Trophoblast cell (in vitro differentiated cells and primary cell): ENCODE measurements at regions not wholly inside any gene's neighbourhood (a gene's known extent, or its start where the extent isn't known, plus 50 kb on each side); places are given as distances from the start of the nearest gene placed in this dataset.

ENCODE experiments used
- DNase-seq, 2 donors: peaks; one replicate each; pipeline ENCODE4 v3.0.0-alpha.2; 2016
- H2AFZ ChIP-seq: 2 replicates; pipeline ENCODE4 v1.6.1; 2013; ENCODE audit warnings: low read length, moderate library complexity, mild to moderate bottlenecking; ENCODE audit not compliant: insufficient read depth, poor library complexity
- H2AK5ac ChIP-seq: 2 replicates; pipeline ENCODE4 v1.6.1; 2013; ENCODE audit warnings: mild to moderate bottlenecking, low read length
- H2BK120ac ChIP-seq: 2 replicates; pipeline ENCODE4 v1.6.1; 2013; ENCODE audit warnings: low read length, mild to moderate bottlenecking, moderate library complexity; ENCODE audit not compliant: insufficient read depth, poor library complexity
- H2BK12ac ChIP-seq: 2 replicates; pipeline ENCODE4 v1.6.1; 2013; ENCODE audit warnings: mild to moderate bottlenecking, low read length, moderate library complexity
- H2BK5ac ChIP-seq: 2 replicates; pipeline ENCODE4 v1.6.1; 2013; ENCODE audit warnings: low read length, low read depth, moderate library complexity, mild to moderate bottlenecking; ENCODE audit not compliant: poor library complexity
- H3K14ac ChIP-seq: 2 replicates; pipeline ENCODE4 v1.6.1; 2013; ENCODE audit warnings: mild to moderate bottlenecking, low read length
- H3K18ac ChIP-seq: 2 replicates; pipeline ENCODE4 v1.6.1; 2013; ENCODE audit warnings: mild to moderate bottlenecking, low read length
- H3K23ac ChIP-seq: 2 replicates; pipeline ENCODE4 v1.6.1; 2013; ENCODE audit warnings: low read length
- H3K27ac ChIP-seq: 2 replicates; pipeline ENCODE4 v1.5.1; 2013; ENCODE audit warnings: low read depth, mild to moderate bottlenecking, inconsistent platforms, low read length, moderate library complexity
- H3K27me3 ChIP-seq: 2 replicates; pipeline ENCODE4 v1.6.1; 2013; ENCODE audit warnings: inconsistent platforms, mild to moderate bottlenecking, low read length, moderate library complexity; ENCODE audit not compliant: insufficient read depth
- H3K36me3 ChIP-seq, 2 experiments: 1 replicate in 1 of 2; 2 replicates in 1 of 2; pipeline ENCODE4 v1.6.1; 2013; ENCODE audit warnings: low read length in 2 of 2, mild to moderate bottlenecking in 2 of 2, moderate library complexity in 1 of 2; ENCODE audit not compliant: insufficient read depth in 2 of 2, control insufficient read depth in 1 of 2
- H3K4ac ChIP-seq: 2 replicates; pipeline ENCODE4 v1.6.1; 2013; ENCODE audit warnings: low read depth, mild to moderate bottlenecking, low read length, moderate library complexity
- H3K4me1 ChIP-seq, 2 experiments: 1 replicate in 1 of 2; 2 replicates in 1 of 2; pipeline ENCODE4 v1.6.1; 2013; ENCODE audit warnings: low read length in 2 of 2, mild to moderate bottlenecking in 2 of 2, moderate library complexity in 1 of 2; ENCODE audit not compliant: insufficient read depth in 2 of 2, control insufficient read depth in 1 of 2
- H3K4me2 ChIP-seq: 2 replicates; pipeline ENCODE4 v1.6.1; 2013; ENCODE audit warnings: inconsistent platforms, mild to moderate bottlenecking, low read length, moderate library complexity
- H3K4me3 ChIP-seq: 2 replicates; pipeline ENCODE4 v1.5.1; 2013; ENCODE audit warnings: mild to moderate bottlenecking, low read depth, low read length, inconsistent platforms
- H3K79me1 ChIP-seq: one replicate; pipeline ENCODE4 v1.6.1; 2013; ENCODE audit warnings: low read length
- H3K79me2 ChIP-seq: 2 replicates; pipeline ENCODE4 v1.6.1; 2013; ENCODE audit warnings: low read length, mild to moderate bottlenecking; ENCODE audit not compliant: control insufficient read depth, insufficient read depth, poor library complexity
- H3K9ac ChIP-seq: 2 replicates; pipeline ENCODE4 v1.6.1; 2013; ENCODE audit warnings: mild to moderate bottlenecking, low read length
- H3K9me3 ChIP-seq: 2 replicates; pipeline ENCODE4 v1.6.1; 2013; ENCODE audit warnings: low read depth, mild to moderate bottlenecking, control low read depth, inconsistent platforms, low read length; ENCODE audit not compliant: insufficient read depth
- H4K12ac ChIP-seq: 2 replicates; pipeline ENCODE4 v1.6.1; 2013; ENCODE audit warnings: low read depth, mild to moderate bottlenecking, low read length, moderate library complexity
- H4K8ac ChIP-seq: 2 replicates; pipeline ENCODE4 v1.6.1; 2013; ENCODE audit warnings: low read depth, mild to moderate bottlenecking, low read length, moderate library complexity
- H4K91ac ChIP-seq: one replicate; pipeline ENCODE4 v1.6.1; 2013; ENCODE audit warnings: low read depth, mild to moderate bottlenecking, low read length, moderate library complexity
- WGBS: extraction: QIAGEN DNeasy Blood & Tissue Kit; methylation state at CpG from one replicate; pipeline ENCODE4 v1.1.7; 2013; ENCODE audit warnings: missing lambda C conversion rate; ENCODE audit not compliant: insufficient read length, insufficient coverage; ENCODE audit errors: extremely low coverage; 5-methylcytosine and 5-hydroxymethylcytosine counted together

DNA sequence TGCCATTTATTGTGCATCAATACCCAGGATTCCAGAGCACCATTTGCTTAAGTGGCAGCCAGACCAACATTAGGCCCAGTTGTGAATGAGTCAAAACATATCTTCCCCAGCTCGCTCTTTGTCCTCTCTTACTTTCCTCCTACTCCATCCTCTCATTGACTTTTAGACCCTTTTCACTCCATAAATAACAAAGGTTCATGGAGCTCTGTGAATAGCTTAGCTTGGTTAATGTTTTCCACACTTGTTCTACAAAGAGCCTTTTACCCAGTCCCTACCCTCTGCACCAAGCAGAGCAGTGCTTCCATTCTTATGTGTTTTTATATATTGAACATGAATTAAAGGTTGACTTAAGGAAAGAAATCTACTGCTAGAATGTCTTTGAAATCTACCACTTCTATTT, 625.8 kb upstream of the FANCL start:
- H3K36me3 ChIP-seq: no peaks in the 10 kb centered on the region
- no peak overlapping the region for H3K18ac ChIP-seq
- H3K23ac ChIP-seq: no peak overlapping the region
- no peak overlapping the region for H2BK5ac ChIP-seq
- H2BK12ac ChIP-seq: no peak overlapping the region
- H4K91ac ChIP-seq: no peak overlapping the region
- no peaks in the 10 kb centered on the region for H3K27me3 ChIP-seq
- H4K8ac ChIP-seq: no peak overlapping the region
- no peaks in the 10 kb centered on the region for H3K79me1 ChIP-seq
- H3K14ac ChIP-seq: no peak overlapping the region
- no peak overlapping the region for H3K27ac ChIP-seq
- H3K4me1 ChIP-seq: peaks cover 0 to 3% of the 10 kb centered on the region in 2 experiments
- H4K12ac ChIP-seq: no peak overlapping the region
- H3K4me3 ChIP-seq: no peak overlapping the region
- no peak overlapping the region for H2AFZ ChIP-seq
- no peak overlapping the region for H3K4me2 ChIP-seq
- DNase-seq: no peak
- H2BK120ac ChIP-seq: no peak overlapping the region
- no peak overlapping the region for H2AK5ac ChIP-seq
- no CpG with 5 or more reads among the region's 1 CpG for WGBS
- H3K4ac ChIP-seq: no peak overlapping the region
- no peaks in the 10 kb centered on the region for H3K79me2 ChIP-seq
- no peaks in the 10 kb centered on the region for H3K9me3 ChIP-seq
- no peak overlapping the region for H3K9ac ChIP-seq

DNA sequence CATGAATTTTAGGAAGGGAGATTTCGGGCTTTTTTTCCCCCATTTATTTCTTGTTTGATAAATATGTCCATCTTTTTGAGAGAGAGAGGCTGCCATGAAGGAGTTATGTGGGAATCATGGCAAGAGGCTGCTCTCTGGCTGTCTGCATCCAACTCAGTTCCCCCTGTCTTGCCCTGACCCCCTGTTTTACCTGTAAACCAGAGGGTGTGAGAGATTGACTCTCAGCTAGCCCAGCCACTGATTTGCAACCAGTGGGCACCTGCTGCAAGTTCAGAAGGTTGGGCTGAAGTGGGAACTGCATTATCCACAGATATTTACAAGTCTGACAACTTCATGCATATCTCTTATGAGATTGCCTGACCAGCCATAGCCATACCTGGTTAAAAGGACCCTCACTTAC, 625.4 kb upstream of the FANCL start:
- Histone ChIP-seq H4K8ac (no peak overlapping the region), H4K91ac (no peak overlapping the region), H3K9me3 (no peaks in the 10 kb centered on the region), H3K79me2 (no peaks in the 10 kb centered on the region), H3K27ac (no peak overlapping the region), H3K27me3 (no peaks in the 10 kb centered on the region), H3K79me1 (no peaks in the 10 kb centered on the region), H3K36me3 (no peaks in the 10 kb centered on the region), H3K18ac (no peak overlapping the region), H3K4me3 (no peak overlapping the region), H2BK12ac (no peak overlapping the region), H3K14ac (no peak overlapping the region), H2BK5ac (no peak overlapping the region), H4K12ac (no peak overlapping the region), H3K4me1 (peaks cover 0 to 3% of the 10 kb centered on the region in 2 experiments), H3K23ac (no peak overlapping the region), H3K4ac (no peak overlapping the region), H2AFZ (no peak overlapping the region), H2AK5ac (no peak overlapping the region), H3K4me2 (no peak overlapping the region), H3K9ac (no peak overlapping the region), H2BK120ac (no peak overlapping the region)
- DNase-seq: no peak
- no CpG with 5 or more reads among the region's 1 CpG for WGBS

GRCh38 chr2:58866040-58866439, 624.9 kb upstream of the FANCL start:
- peaks cover 0 to 3% of the 10 kb centered on the region in 2 experiments for H3K4me1 ChIP-seq
- H3K9me3 ChIP-seq: no peaks in the 10 kb centered on the region
- no peak for DNase-seq
- H3K79me1 ChIP-seq: no peaks in the 10 kb centered on the region
- H4K12ac ChIP-seq: no peak overlapping the region
- H3K18ac ChIP-seq: no peak overlapping the region
- H3K4me3 ChIP-seq: no peak overlapping the region
- no peak overlapping the region for H3K9ac ChIP-seq
- no peak overlapping the region for H3K14ac ChIP-seq
- H2BK12ac ChIP-seq: no peak overlapping the region
- WGBS: no CpG with 5 or more reads among the region's 6 CpGs
- H3K27ac ChIP-seq: no peak overlapping the region
- H4K8ac ChIP-seq: no peak overlapping the region
- no peak overlapping the region for H4K91ac ChIP-seq
- H3K4ac ChIP-seq: no peak overlapping the region
- no peak overlapping the region for H2BK120ac ChIP-seq
- H3K36me3 ChIP-seq: no peaks in the 10 kb centered on the region
- H2AFZ ChIP-seq: no peak overlapping the region
- H2AK5ac ChIP-seq: no peak overlapping the region
- no peaks in the 10 kb centered on the region for H3K27me3 ChIP-seq
- H3K4me2 ChIP-seq: no peak overlapping the region
- no peaks in the 10 kb centered on the region for H3K79me2 ChIP-seq
- no peak overlapping the region for H2BK5ac ChIP-seq
- no peak overlapping the region for H3K23ac ChIP-seq

DNA sequence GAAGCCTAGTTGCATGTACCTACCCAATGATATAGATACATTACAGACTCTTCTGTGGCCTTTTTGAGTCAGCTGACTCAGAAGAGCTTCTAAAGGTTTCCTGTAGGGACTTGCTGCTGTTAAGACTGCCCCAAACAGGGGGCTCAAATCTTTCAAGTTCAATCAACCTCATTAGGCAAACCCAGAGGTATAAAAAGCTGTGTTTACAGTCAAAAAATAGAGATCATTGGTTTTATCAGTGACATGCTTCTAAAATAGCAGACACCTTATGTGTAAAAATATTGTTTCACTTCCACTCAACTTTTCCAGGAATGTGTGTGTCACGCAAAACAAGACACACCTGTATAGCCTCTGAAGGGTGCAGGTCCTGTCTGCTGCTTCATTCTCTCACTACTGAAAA, 624.3 kb upstream of the FANCL start:
- Histone ChIP-seq H4K8ac (no peak overlapping the region), H2BK120ac (no peak overlapping the region)
- no CpG with 5 or more reads among the region's 1 CpG for WGBS

More for the DNA sequence above, 624.3 kb upstream of the FANCL start:
- Histone ChIP-seq H3K4me1 (peaks cover 0 to 3% of the 10 kb centered on the region in 2 experiments), H3K36me3 (no peaks in the 10 kb centered on the region), H3K14ac (no peak overlapping the region), H3K9ac (no peak overlapping the region), H3K4me2 (no peak overlapping the region), H2BK12ac (no peak overlapping the region), H3K79me1 (no peaks in the 10 kb centered on the region), H4K91ac (no peak overlapping the region), H3K9me3 (no peaks in the 10 kb centered on the region), H2AFZ (no peak overlapping the region), H3K79me2 (no peaks in the 10 kb centered on the region), H2AK5ac (no peak overlapping the region), H2BK5ac (no peak overlapping the region), H3K23ac (no peak overlapping the region), H3K4ac (no peak overlapping the region), H4K12ac (no peak overlapping the region), H3K27ac (no peak overlapping the region), H3K18ac (no peak overlapping the region), H3K27me3 (no peaks in the 10 kb centered on the region), H3K4me3 (no peak overlapping the region)
- DNase-seq: no peak
